GM12873 (cell line): ENCODE measurements at regions not wholly inside any gene's neighbourhood (a gene's known extent, or its start where the extent isn't known, plus 50 kb on each side); places are given as distances from the start of the nearest gene placed in this dataset.

Source experiments
- TF ChIP-seq, protein P1 (sequence below): IDR thresholded peaks from 2 replicates; pipeline ENCODE4 v1.5.1; 2012; ENCODE audit warnings: low read depth, mild to moderate bottlenecking, moderate library complexity, low read length, control low read depth; ENCODE audit not compliant: insufficient read depth; ENCODE audit errors: missing control alignments

DNA sequence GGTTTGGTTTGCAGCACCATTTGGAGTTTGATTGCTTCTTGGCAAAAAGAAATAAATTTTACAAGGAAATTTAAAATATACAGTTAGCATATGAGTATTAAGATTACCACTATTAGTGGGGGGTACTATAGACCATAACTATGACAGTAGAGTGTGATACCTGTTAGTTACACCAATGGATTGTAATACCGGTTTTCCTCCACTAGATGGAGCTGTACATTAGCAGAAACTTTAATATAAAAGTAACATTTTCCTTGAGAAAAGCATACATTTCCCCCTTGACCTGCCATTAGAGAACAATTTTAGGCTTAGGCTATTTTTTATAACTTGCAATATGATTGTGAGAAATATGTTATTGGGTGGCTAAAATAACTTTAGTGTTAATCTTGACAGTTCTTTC, 163.9 kb upstream of the TGIF2LX start:
- TF ChIP-seq, protein P1, sequence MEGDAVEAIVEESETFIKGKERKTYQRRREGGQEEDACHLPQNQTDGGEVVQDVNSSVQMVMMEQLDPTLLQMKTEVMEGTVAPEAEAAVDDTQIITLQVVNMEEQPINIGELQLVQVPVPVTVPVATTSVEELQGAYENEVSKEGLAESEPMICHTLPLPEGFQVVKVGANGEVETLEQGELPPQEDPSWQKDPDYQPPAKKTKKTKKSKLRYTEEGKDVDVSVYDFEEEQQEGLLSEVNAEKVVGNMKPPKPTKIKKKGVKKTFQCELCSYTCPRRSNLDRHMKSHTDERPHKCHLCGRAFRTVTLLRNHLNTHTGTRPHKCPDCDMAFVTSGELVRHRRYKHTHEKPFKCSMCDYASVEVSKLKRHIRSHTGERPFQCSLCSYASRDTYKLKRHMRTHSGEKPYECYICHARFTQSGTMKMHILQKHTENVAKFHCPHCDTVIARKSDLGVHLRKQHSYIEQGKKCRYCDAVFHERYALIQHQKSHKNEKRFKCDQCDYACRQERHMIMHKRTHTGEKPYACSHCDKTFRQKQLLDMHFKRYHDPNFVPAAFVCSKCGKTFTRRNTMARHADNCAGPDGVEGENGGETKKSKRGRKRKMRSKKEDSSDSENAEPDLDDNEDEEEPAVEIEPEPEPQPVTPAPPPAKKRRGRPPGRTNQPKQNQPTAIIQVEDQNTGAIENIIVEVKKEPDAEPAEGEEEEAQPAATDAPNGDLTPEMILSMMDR: peak; percentile 55

DNA sequence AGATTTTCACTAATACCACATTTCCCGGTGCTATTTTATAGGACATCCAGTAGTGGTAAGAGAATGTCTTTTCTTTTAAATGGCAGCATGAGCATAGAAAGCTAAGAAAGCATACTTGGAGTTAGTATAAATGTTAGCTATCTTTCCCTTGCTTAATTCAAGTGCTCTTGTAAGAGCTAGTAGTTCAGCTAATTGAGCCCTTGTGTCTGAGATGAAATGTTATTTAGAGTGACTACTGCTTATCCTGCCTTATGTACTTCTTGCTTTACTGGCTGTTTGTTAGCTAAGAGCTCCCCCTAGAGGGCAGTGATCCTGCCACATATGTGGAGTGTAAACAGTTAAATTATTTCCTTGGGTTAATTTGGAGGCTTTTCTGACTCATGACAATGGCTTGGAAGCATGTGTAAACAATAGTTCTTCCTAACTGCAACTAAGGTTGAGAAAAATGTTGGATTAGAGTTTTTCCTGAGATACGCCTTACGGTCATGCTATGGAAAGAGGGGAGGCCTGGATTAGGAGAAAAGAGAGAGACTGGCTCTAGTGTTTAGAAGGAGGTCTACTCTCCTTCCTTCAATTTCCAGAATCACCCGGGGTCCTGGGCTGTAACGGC, 162.5 kb upstream of the TGIF2LX start:
- TF ChIP-seq, protein P1: peak; percentile 30

DNA sequence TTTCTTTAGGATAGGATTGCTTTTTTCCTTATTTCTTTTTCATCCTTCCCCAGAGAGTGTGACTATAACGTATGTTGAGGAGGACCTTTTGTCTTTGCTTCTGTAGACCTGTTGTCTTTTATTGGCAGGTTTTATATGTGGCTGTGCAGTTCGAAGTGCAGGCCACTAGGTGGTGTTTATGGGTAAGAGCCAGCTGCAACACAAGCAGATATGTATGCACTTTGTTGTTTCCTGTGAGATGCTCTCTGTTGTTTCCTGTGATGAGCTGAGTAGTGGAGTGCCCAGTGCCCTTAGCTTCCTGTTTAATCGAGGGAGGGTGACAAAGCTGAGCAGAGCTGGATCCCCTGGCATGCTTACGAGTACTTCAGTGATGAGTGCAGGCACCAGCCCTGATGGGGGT, 50.0 kb upstream of the TGIF2LX start:
- TF ChIP-seq, protein P1: peak; percentile 54
